ENCODE measurements at regions not wholly inside any gene's neighbourhood (a gene's known extent, or its start where the extent isn't known, plus 50 kb on each side); places are given as distances from the start of the nearest gene placed in this dataset.

DNA sequence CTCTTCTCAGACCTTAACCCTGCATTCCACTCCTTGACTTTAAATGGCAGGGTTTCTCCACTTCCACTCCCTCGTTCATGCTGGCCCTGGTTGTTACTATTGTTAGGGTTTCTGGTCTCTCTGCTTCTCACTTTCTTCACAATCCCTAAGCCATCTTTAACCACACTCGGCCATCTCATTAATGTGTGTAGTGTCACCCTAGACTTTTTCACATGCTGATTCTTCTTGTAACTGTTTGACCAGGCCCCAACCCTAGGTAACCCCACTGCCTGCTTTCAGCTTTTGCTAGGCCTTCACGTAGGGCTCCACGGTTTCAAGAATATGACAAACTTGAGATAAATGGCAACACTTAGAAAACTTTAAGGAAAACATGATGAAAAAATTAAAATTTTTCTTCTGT lies 195.1 kb downstream of the IPO8 start:
- Histone ChIP-seq H3K4me1 (ENCODE audit: insufficient read depth, poor library complexity, severe bottlenecking) (no peaks in the 10 kb centered on the region), H3K27ac (ENCODE audit: poor library complexity, severe bottlenecking) (no peak overlapping the region), H3K9me3 (ENCODE audit: severe bottlenecking) (no peaks in the 10 kb centered on the region), H3K4me3 (ENCODE audit: severe bottlenecking) (no peak overlapping the region), H3K27me3 (ENCODE audit: insufficient read depth, poor library complexity, severe bottlenecking) (no peaks in the 10 kb centered on the region), H3K36me3 (ENCODE audit: low read depth) (no peaks in the 10 kb centered on the region)
- TF ChIP-seq, protein P1, sequence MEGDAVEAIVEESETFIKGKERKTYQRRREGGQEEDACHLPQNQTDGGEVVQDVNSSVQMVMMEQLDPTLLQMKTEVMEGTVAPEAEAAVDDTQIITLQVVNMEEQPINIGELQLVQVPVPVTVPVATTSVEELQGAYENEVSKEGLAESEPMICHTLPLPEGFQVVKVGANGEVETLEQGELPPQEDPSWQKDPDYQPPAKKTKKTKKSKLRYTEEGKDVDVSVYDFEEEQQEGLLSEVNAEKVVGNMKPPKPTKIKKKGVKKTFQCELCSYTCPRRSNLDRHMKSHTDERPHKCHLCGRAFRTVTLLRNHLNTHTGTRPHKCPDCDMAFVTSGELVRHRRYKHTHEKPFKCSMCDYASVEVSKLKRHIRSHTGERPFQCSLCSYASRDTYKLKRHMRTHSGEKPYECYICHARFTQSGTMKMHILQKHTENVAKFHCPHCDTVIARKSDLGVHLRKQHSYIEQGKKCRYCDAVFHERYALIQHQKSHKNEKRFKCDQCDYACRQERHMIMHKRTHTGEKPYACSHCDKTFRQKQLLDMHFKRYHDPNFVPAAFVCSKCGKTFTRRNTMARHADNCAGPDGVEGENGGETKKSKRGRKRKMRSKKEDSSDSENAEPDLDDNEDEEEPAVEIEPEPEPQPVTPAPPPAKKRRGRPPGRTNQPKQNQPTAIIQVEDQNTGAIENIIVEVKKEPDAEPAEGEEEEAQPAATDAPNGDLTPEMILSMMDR (IDR thresholded peaks at IDR 0.05; ENCODE audit: poor library complexity, severe bottlenecking), result no peak
- DNase-seq (ENCODE audit: low spot score) (no peak), ATAC-seq (ENCODE audit: low read depth) (no peak)

DNA sequence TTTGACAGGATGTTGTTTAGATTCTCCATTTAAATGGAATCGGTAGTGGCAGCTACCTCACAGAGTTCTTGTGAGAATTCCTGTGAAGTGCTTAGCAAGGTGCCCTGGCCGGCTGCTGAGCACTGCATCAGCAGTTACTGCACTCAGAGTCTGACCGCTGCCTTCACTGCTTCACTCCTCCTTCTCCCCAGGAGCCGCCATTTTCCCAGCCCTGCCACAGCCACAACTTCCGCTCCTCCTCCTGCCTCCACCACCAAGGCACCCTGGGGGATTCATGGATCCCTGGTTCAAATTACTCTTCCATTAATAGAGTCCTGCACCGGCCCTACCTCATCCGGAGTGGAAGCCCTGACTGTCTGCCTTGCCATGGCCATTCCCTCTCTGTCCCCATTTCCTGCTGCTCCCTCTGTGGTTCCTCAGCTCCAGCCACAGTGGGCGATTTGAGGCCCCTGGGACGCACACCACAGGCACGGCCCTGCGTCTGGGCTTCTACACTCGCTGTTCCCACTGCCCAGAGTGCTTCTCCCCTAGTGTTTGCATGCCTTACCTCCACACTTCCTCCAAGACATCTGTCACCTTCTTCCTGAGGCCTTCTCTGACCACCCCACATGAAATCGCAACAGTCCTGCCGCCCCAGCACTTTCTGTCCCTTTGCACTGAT lies 210.3 kb downstream of the IPO8 start:
- Histone ChIP-seq H3K9me3 (ENCODE audit: severe bottlenecking) (no peaks in the 10 kb centered on the region), H3K27me3 (ENCODE audit: insufficient read depth, poor library complexity, severe bottlenecking) (no peaks in the 10 kb centered on the region), H3K4me1 (ENCODE audit: insufficient read depth, poor library complexity, severe bottlenecking) (no peaks in the 10 kb centered on the region), H3K36me3 (ENCODE audit: low read depth) (no peaks in the 10 kb centered on the region), H3K27ac (ENCODE audit: poor library complexity, severe bottlenecking) (no peak overlapping the region), H3K4me3 (ENCODE audit: severe bottlenecking) (no peak overlapping the region)
- no peak for DNase-seq (ENCODE audit: low spot score)
- TF ChIP-seq, protein P1 (IDR thresholded peaks at IDR 0.05; ENCODE audit: poor library complexity, severe bottlenecking), result no peak
- no peak for ATAC-seq (ENCODE audit: low read depth)

DNA sequence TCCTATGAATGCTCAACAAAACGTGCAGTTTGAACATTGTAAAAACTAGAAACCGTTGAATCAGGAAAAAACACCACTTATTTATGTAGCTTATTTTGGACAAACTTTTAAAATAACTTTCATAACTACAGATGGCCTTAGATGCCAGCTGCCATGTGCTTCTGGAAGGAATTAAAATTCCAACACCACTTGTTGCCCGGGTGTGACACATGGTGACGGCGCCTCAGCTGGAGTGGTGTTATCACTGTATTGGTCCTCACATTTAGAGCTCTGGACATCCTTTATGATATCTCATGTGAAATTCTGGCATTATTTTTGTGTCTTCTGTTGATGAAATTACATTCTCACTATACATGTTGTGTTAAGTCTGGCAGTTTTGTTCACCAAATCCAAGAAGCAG lies 211.0 kb downstream of the IPO8 start:
- H3K4me3 ChIP-seq (ENCODE audit: severe bottlenecking), result no peak overlapping the region
- H3K9me3 ChIP-seq (ENCODE audit: severe bottlenecking), result no peaks in the 10 kb centered on the region
- no peaks in the 10 kb centered on the region for H3K27me3 ChIP-seq (ENCODE audit: insufficient read depth, poor library complexity, severe bottlenecking)
- TF ChIP-seq, protein P1 (IDR thresholded peaks at IDR 0.05; ENCODE audit: poor library complexity, severe bottlenecking), result no peak
- H3K36me3 ChIP-seq (ENCODE audit: low read depth), result no peaks in the 10 kb centered on the region
- H3K4me1 ChIP-seq (ENCODE audit: insufficient read depth, poor library complexity, severe bottlenecking), result no peaks in the 10 kb centered on the region
- DNase-seq (ENCODE audit: low spot score), result no peak
- no peak overlapping the region for H3K27ac ChIP-seq (ENCODE audit: poor library complexity, severe bottlenecking)
- no peak for ATAC-seq (ENCODE audit: low read depth)

DNA sequence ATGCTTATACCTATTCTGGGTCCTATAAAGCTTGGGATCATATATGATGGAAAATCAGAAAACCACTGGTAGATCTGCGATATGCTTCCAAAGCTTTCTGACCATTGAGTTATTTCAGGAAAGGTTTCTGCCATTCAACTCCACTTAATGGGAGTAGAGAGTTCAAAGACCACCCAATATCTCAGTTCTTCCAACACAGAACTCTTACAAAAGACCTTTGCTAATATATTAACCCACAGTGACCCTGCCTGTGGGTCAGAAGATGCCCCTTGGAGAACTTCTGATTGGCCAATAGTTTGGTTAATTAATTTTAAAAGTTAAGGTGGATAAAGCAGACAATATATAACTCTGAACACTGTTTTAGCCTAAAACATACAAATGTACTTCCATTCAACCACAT lies 213.0 kb downstream of the IPO8 start:
- Histone ChIP-seq H3K27me3 (ENCODE audit: insufficient read depth, poor library complexity, severe bottlenecking) (no peaks in the 10 kb centered on the region), H3K27ac (ENCODE audit: poor library complexity, severe bottlenecking) (no peak overlapping the region), H3K36me3 (ENCODE audit: low read depth) (no peaks in the 10 kb centered on the region), H3K4me3 (ENCODE audit: severe bottlenecking) (no peak overlapping the region), H3K4me1 (ENCODE audit: insufficient read depth, poor library complexity, severe bottlenecking) (no peaks in the 10 kb centered on the region), H3K9me3 (ENCODE audit: severe bottlenecking) (no peaks in the 10 kb centered on the region)
- TF ChIP-seq, protein P1 (IDR thresholded peaks at IDR 0.05; ENCODE audit: poor library complexity, severe bottlenecking), result no peak
- ATAC-seq (ENCODE audit: low read depth), result no peak
- DNase-seq (ENCODE audit: low spot score), result no peak

DNA sequence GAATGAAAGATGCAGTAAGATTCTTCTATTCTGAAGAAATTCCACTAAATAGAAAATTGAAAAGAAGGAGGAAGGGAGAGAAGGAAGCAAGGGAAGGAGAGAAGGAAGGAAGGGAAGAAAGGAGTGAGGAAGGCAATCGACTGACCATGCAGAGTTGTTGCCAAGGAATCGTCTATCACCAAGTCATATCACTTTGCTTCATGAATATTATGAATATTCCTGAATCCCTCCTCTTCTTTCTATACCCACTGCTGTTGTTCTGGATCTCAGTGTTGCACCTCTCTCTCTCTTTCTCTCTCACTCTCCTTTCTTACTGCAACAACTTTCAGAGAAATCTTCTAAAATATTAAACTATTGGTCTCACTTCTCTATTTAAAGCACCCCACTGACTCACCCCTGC lies 222.4 kb downstream of the IPO8 start:
- no peaks in the 10 kb centered on the region for H3K4me1 ChIP-seq (ENCODE audit: insufficient read depth, poor library complexity, severe bottlenecking)
- ATAC-seq (ENCODE audit: low read depth) (no peak), DNase-seq (ENCODE audit: low spot score) (no peak)
- no peaks in the 10 kb centered on the region for H3K27me3 ChIP-seq (ENCODE audit: insufficient read depth, poor library complexity, severe bottlenecking)
- H3K4me3 ChIP-seq (ENCODE audit: severe bottlenecking), result no peak overlapping the region
- H3K9me3 ChIP-seq (ENCODE audit: severe bottlenecking), result no peaks in the 10 kb centered on the region
- H3K36me3 ChIP-seq (ENCODE audit: low read depth), result no peaks in the 10 kb centered on the region
- TF ChIP-seq, protein P1 (IDR thresholded peaks at IDR 0.05; ENCODE audit: poor library complexity, severe bottlenecking), result no peak
- H3K27ac ChIP-seq (ENCODE audit: poor library complexity, severe bottlenecking), result no peak overlapping the region

Measured in RWPE2 (cell line).